ENCODE measurements at regions not wholly inside any gene's neighbourhood (a gene's known extent, or its start where the extent isn't known, plus 50 kb on each side); places are given as distances from the start of the nearest gene placed in this dataset.
A peak's percentile ranks its signal among the peaks of the same experiment; 100 is the strongest.

DNA sequence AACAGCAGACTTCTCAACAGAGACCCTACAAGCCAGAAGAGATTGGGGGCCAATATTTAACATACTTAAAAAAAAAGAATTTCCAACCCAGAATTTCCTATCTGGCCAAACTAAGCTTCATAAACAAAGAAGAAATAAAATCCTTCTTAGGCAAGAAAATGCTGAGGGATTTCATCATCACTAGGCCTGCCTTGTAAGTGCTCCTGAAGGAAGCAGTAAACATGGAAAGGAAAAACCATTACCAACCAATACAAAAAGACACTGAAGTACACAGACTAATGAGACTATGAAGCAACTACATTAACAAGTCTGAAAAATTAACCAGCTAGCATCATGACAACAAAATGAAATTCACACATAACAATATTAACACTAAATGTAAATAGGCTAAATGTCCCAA lies 947.9 kb upstream of the CHORDC1 start:
- TF ChIP-seq, protein P1, sequence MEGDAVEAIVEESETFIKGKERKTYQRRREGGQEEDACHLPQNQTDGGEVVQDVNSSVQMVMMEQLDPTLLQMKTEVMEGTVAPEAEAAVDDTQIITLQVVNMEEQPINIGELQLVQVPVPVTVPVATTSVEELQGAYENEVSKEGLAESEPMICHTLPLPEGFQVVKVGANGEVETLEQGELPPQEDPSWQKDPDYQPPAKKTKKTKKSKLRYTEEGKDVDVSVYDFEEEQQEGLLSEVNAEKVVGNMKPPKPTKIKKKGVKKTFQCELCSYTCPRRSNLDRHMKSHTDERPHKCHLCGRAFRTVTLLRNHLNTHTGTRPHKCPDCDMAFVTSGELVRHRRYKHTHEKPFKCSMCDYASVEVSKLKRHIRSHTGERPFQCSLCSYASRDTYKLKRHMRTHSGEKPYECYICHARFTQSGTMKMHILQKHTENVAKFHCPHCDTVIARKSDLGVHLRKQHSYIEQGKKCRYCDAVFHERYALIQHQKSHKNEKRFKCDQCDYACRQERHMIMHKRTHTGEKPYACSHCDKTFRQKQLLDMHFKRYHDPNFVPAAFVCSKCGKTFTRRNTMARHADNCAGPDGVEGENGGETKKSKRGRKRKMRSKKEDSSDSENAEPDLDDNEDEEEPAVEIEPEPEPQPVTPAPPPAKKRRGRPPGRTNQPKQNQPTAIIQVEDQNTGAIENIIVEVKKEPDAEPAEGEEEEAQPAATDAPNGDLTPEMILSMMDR (IDR thresholded peaks at IDR 0.05; ENCODE audit: insufficient read depth in 1 of 2, low read depth in 1 of 2, low read length in 1 of 2, severe bottlenecking in 1 of 2, unreplicated experiment in 1 of 2) = no peak
- Mint-ChIP-seq H3K4me3 (ENCODE audit: unreplicated experiment) (no peak overlapping the region), H3K9me3 (ENCODE audit: unreplicated experiment) (peaks cover 29% of the 10 kb centered on the region), H3K36me3 (ENCODE audit: insufficient read depth, unreplicated experiment) (peaks cover 8% of the 10 kb centered on the region), H3K27ac (ENCODE audit: unreplicated experiment) (peak overlapping the region; percentile 7), H3K27me3 (ENCODE audit: insufficient read depth, unreplicated experiment) (no peaks in the 10 kb centered on the region), H3K4me1 (ENCODE audit: low read depth, unreplicated experiment) (peaks cover 29% of the 10 kb centered on the region)
- Histone ChIP-seq H3K27me3 (replicated peaks; ENCODE audit: control insufficient read depth, insufficient read depth, low read length) (no peaks in the 10 kb centered on the region), H3K4me3 (ENCODE audit: low read depth, low read length) (no peak overlapping the region), H3K9me3 (no peaks in the 10 kb centered on the region), H3K36me3 (ENCODE audit: control insufficient read depth, insufficient read depth, low read length) (no peaks in the 10 kb centered on the region), H3K4me1 (peaks cover 12% of the 10 kb centered on the region)
- intact Hi-C loops (cut with micrococcal nuclease; ENCODE audit: unreplicated experiment) = no loop called here
- DNase-seq = no peak
- CTCF ChIA-PET = no interaction called here
- BruUV-seq (replicated peaks) = no TSS peak
- POLR2A ChIA-PET = no interaction called here

DNA sequence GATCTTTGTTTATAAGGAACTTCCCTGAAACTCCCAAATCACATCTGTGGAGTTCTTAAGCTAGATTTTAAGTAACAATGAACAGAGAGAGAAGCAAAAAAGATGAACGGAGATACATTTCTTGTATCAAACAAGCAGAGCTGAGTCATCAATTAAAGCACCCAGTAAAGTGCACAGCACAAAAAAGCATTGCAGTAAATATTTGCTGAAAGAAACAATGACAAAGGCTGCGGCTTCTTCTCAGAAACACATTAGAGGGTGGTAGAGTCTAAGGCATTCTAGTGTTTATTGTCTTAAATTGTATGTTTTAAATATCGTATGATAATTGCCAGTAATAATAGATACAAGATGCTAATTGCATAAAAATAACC lies 941.6 kb upstream of the CHORDC1 start:
- CTCF ChIA-PET = no interaction called here
- Histone ChIP-seq H3K27me3 (replicated peaks; ENCODE audit: control insufficient read depth, insufficient read depth, low read length) (no peaks in the 10 kb centered on the region), H3K4me3 (ENCODE audit: low read depth, low read length) (no peak overlapping the region), H3K9me3 (no peaks in the 10 kb centered on the region), H3K36me3 (ENCODE audit: control insufficient read depth, insufficient read depth, low read length) (no peaks in the 10 kb centered on the region), H3K4me1 (peaks cover 30% of the 10 kb centered on the region)
- TF ChIP-seq, protein P1 (IDR thresholded peaks at IDR 0.05; ENCODE audit: insufficient read depth in 1 of 2, low read depth in 1 of 2, low read length in 1 of 2, severe bottlenecking in 1 of 2, unreplicated experiment in 1 of 2) = no peak
- Mint-ChIP-seq H3K4me3 (ENCODE audit: unreplicated experiment) (peak overlapping the region; percentile 49), H3K36me3 (ENCODE audit: insufficient read depth, unreplicated experiment) (peaks cover under 1% of the 10 kb centered on the region), H3K27ac (ENCODE audit: unreplicated experiment) (peak overlapping the region; percentile 58), H3K9me3 (ENCODE audit: unreplicated experiment) (no peaks in the 10 kb centered on the region), H3K4me1 (ENCODE audit: low read depth, unreplicated experiment) (peaks cover 38% of the 10 kb centered on the region), H3K27me3 (ENCODE audit: insufficient read depth, unreplicated experiment) (no peaks in the 10 kb centered on the region)
- DNase-seq = no peak
- intact Hi-C loops (cut with micrococcal nuclease; ENCODE audit: unreplicated experiment) = no loop called here
- no TSS peak for BruUV-seq (replicated peaks)
- POLR2A ChIA-PET = no interaction called here

DNA sequence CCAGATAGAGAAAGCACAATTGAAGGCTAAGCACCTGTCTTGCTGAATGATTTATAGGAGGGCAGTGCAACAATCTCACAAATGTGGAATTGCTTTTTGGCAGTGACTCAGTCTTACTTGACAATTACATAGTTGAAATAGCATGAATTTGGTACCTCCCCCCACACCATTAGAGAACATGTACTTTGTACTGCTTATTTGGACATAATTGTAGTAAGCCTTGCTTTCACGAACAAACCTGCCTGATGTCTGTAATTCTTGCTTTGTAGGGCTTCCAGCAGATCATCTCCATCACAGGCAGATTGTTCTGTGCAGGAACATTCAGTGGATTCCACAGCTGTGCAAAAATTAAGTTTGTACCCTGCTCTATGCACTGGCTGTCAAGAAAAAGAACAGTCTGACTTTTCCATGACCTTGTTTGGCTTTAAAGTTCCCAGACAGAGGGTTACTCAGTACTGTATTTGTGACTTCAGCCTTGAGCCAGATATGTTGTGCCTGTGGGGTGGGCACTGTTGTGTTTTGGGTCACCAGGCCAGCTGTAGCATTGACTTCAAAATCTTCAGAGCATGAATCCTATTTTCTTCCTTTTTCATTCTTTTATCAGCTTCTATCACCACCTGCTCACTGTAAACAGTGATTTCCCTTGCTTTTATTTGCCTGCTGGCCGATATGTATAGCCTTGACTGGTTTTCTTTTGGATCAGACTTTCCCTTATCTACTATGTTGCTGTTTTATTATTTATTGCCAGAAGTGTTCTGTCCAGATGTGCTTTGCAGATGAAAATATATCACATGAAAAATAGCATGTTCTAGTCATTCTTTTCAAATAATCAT lies 941.0 kb upstream of the CHORDC1 start:
- H3K4me1 Mint-ChIP-seq (ENCODE audit: low read depth, unreplicated experiment) = peaks cover 35% of the 10 kb centered on the region
- no TSS peak for BruUV-seq (replicated peaks)
- H3K9me3 Mint-ChIP-seq (ENCODE audit: unreplicated experiment) = no peaks in the 10 kb centered on the region
- Histone ChIP-seq H3K27me3 (replicated peaks; ENCODE audit: control insufficient read depth, insufficient read depth, low read length) (no peaks in the 10 kb centered on the region), H3K4me3 (ENCODE audit: low read depth, low read length) (no peak overlapping the region), H3K4me1 (peaks cover 30% of the 10 kb centered on the region), H3K36me3 (ENCODE audit: control insufficient read depth, insufficient read depth, low read length) (no peaks in the 10 kb centered on the region), H3K9me3 (no peaks in the 10 kb centered on the region)
- peak overlapping the region; percentile 58 for H3K27ac Mint-ChIP-seq (ENCODE audit: unreplicated experiment)
- peak overlapping the region; percentile 49 for H3K4me3 Mint-ChIP-seq (ENCODE audit: unreplicated experiment)
- H3K36me3 Mint-ChIP-seq (ENCODE audit: insufficient read depth, unreplicated experiment) = no peaks in the 10 kb centered on the region
- DNase-seq = peak; percentile 52 to 81
- no peaks in the 10 kb centered on the region for H3K27me3 Mint-ChIP-seq (ENCODE audit: insufficient read depth, unreplicated experiment)
- intact Hi-C loops (cut with micrococcal nuclease; ENCODE audit: unreplicated experiment) = loop anchor here (2.0 kb wide), 2 partner anchors 67 to 85 kb away; no protein-coding TSS in a partner anchor
- CTCF ChIA-PET = no interaction called here
- POLR2A ChIA-PET = no interaction called here
- TF ChIP-seq, protein P1 (IDR thresholded peaks at IDR 0.05; ENCODE audit: insufficient read depth in 1 of 2, low read depth in 1 of 2, low read length in 1 of 2, severe bottlenecking in 1 of 2, unreplicated experiment in 1 of 2) = no peak

All from Caco-2 (cell line).